Spleen (tissue), 11 donors: ENCODE measurements at regions not wholly inside any gene's neighbourhood (a gene's known extent, or its start where the extent isn't known, plus 50 kb on each side); places are given as distances from the start of the nearest gene placed in this dataset.

Source experiments
- DNase-seq: peaks from one replicate; pipeline ENCODE4 v3.0.0-alpha.2; 2020
- H3K27ac ChIP-seq, 8 donors: fragments of 200-600 bp; sonication (generic) in 7 of 8; 1 replicate in 4 of 8; 2 replicates in 4 of 8; pipeline versions ENCODE4 v1.5.0 to v1.8.0; 2016 to 2021; ENCODE audit warnings: inconsistent platforms in 4 of 8, mild to moderate bottlenecking in 4 of 8, moderate library complexity in 1 of 8
- H3K27me3 ChIP-seq, 7 donors: fragments of 200-600 bp; sonication (generic) in 6 of 7; replicated peaks in 1 of 7; 1 replicate in 4 of 7; 2 replicates in 3 of 7; pipeline versions ENCODE4 v1.5.0 to v1.8.0; 2016 to 2021; ENCODE audit warnings: inconsistent platforms in 3 of 7, mild to moderate bottlenecking in 1 of 7
- H3K36me3 ChIP-seq, 6 donors: fragments of 200-600 bp; sonication (generic) in 5 of 6; 1 replicate in 4 of 6; 2 replicates in 2 of 6; pipeline versions ENCODE4 v1.5.0 to v1.8.0; 2016 to 2021; ENCODE audit warnings: inconsistent platforms in 2 of 6
- H3K4me1 ChIP-seq, 6 donors: fragments of 200-600 bp; sonication (generic) in 5 of 6; 1 replicate in 3 of 6; 2 replicates in 3 of 6; pipeline versions ENCODE4 v1.5.0 to v1.8.0; 2016 to 2021; ENCODE audit warnings: inconsistent platforms in 3 of 6
- H3K4me3 ChIP-seq, 8 donors: fragments of 200-600 bp; sonication (generic) in 7 of 8; 1 replicate in 4 of 8; 2 replicates in 4 of 8; pipeline versions ENCODE4 v1.5.0 to v1.8.0; 2016 to 2021; ENCODE audit warnings: inconsistent platforms in 4 of 8, mild to moderate bottlenecking in 4 of 8, moderate library complexity in 2 of 8
- H3K9me3 ChIP-seq, 8 donors: fragments of 200-600 bp; sonication (generic) in 7 of 8; 1 replicate in 4 of 8; 2 replicates in 4 of 8; pipeline versions ENCODE4 v1.5.0 to v1.8.0; 2016 to 2021; ENCODE audit warnings: inconsistent platforms in 4 of 8
- POLR2A ChIP-seq, 3 donors: fragments of 450-650 bp; IDR thresholded peaks; one replicate each; pipeline ENCODE4 v1.5.1; 2017; ENCODE audit warnings: antibody characterized with exemption in 3 of 3, mild to moderate bottlenecking in 1 of 3
- POLR2AphosphoS5 ChIP-seq, 3 donors: sonication (generic); formaldehyde crosslinking; IDR thresholded peaks; one replicate each; pipeline ENCODE4 v1.5.1; 2017; ENCODE audit warnings: antibody characterized with exemption in 3 of 3
- whole genome bisulfite sequencing, 5 donors: extraction: QIAGEN DNeasy Blood & Tissue Kit in 3 of 5; methylation state at CpG; one replicate each; pipeline versions ENCODE4 v1.1.5 to v1.1.7; 2013 to 2018; 5-methylcytosine and 5-hydroxymethylcytosine counted together
- intact Hi-C: fragments of 100-400 bp; cut with DNase I; formaldehyde crosslinking; loops from one replicate; pipeline ENCODE4 v1.15.0; 2023; ENCODE audit warnings: low total_unique reads
- TF ChIP-seq, protein P1 (sequence below), 11 experiments: fragments of 200-600 bp in 7 of 11; fragments of 450-650 bp in 4 of 11; sonication (generic) in 4 of 11; IDR thresholded peaks in 8 of 11; conservative IDR thresholded peaks in 3 of 11; 1 replicate in 7 of 11; 2 replicates in 4 of 11; pipeline versions ENCODE4 v1.4.0 to v1.8.0; 2016 to 2021; ENCODE audit warnings: antibody characterized with exemption in 11 of 11, inconsistent platforms in 4 of 11, mild to moderate bottlenecking in 1 of 11
- donor health status: healthy with polysubstance abuse.
- donor health status: DM: no; HTN: no; CAD: no; lungs with moderate emphysema.
- donor health status: DM: no; HTN: no; CAD: no.
- donor health status: Bipolar disorder and iron deficiency.
- donor health status: healthy.
- donor health status: DM: no; HTN: no; CAD: no.
- donor health status: DM: yes; HTN: yes; CAD: no.

DNA sequence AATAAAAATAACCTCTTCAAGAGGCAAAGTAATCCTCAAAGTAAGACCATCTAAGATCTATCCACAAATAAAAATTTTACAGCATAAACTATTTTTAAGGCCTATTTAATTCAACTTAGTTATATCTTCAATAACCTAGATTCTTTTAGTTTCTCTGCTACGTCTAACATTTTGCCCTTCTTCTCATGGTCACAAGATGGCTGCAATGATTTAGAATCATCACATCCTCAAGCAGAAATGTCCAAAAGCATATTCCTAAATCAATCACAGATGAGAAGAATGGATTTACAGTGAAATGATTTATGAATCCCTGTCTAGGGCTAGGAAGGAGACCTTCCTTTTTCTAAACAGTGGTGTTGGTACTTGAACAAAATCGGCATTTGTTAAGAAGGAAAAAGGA lies 304.7 kb downstream of the ARHGAP12 start:
- Histone ChIP-seq H3K27me3 (no peaks in the 10 kb centered on the region), H3K9me3 (peaks cover 0 to 36% (median 22%) of the 10 kb centered on the region in 8 donors), H3K27ac (no peak overlapping the region), H3K4me1 (peaks cover 0 to 15% (median 12%) of the 10 kb centered on the region in 6 donors), H3K36me3 (no peaks in the 10 kb centered on the region), H3K4me3 (no peak overlapping the region)
- DNase-seq: no peak
- WGBS, 5 donors: 82 to 95% (median 88%) methylated on average over 2 of the region's 2 CpGs
- TF ChIP-seq, protein P1, sequence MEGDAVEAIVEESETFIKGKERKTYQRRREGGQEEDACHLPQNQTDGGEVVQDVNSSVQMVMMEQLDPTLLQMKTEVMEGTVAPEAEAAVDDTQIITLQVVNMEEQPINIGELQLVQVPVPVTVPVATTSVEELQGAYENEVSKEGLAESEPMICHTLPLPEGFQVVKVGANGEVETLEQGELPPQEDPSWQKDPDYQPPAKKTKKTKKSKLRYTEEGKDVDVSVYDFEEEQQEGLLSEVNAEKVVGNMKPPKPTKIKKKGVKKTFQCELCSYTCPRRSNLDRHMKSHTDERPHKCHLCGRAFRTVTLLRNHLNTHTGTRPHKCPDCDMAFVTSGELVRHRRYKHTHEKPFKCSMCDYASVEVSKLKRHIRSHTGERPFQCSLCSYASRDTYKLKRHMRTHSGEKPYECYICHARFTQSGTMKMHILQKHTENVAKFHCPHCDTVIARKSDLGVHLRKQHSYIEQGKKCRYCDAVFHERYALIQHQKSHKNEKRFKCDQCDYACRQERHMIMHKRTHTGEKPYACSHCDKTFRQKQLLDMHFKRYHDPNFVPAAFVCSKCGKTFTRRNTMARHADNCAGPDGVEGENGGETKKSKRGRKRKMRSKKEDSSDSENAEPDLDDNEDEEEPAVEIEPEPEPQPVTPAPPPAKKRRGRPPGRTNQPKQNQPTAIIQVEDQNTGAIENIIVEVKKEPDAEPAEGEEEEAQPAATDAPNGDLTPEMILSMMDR (IDR thresholded peaks at IDR 0.05 in 8 of 11, conservative IDR thresholded peaks at IDR 0.05 in 3 of 11): no peak
- intact Hi-C loops: no loop called here

- DNase-seq: no peak
- TF ChIP-seq POLR2AphosphoS5 (IDR thresholded peaks at IDR 0.05) (no peak), POLR2A (IDR thresholded peaks at IDR 0.05) (no peak)
- TF ChIP-seq, protein P1 (IDR thresholded peaks at IDR 0.05 in 8 of 11, conservative IDR thresholded peaks at IDR 0.05 in 3 of 11): no peak
- intact Hi-C loops: no loop called here
- 61 to 90% (median 82%) methylated on average over 3 of the region's 3 CpGs for WGBS, 5 donors
- Histone ChIP-seq H3K4me3 (no peak overlapping the region), H3K36me3 (no peaks in the 10 kb centered on the region), H3K9me3 (peaks cover 0 to 36% (median 22%) of the 10 kb centered on the region in 8 donors), H3K4me1 (peaks cover 0 to 19% (median 14%) of the 10 kb centered on the region in 6 donors), H3K27ac (no peak overlapping the region), H3K27me3 (no peaks in the 10 kb centered on the region)
Observed at GRCh38 chr10:31623466-31623865, 304.4 kb downstream of the ZEB1 start.

DNA sequence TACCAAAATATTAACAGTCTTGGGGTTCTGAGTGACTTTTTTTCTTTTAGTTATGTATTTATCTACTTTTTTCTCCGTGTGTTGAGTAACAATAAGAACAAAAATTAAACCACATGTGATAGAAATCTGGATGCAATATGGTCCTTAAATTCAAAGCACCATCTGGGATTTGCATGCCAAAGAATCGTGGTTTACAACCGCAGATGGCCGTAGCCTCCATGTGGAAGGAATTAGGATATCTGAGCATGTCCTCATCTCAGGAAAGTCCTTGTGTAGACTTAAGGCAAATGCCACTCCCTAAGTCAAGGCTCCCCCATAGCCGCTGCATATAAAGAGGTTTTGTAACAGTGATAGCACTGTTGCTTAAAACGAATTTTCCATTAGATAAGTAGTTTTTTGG lies 304.0 kb downstream of the ZEB1 start:
- H3K27me3 ChIP-seq: no peaks in the 10 kb centered on the region

GRCh38 chr10:31621733-31622132 lies 302.7 kb downstream of the ZEB1 start:
- TF ChIP-seq POLR2A (IDR thresholded peaks at IDR 0.05) (no peak), POLR2AphosphoS5 (IDR thresholded peaks at IDR 0.05) (no peak)
- TF ChIP-seq, protein P1 (IDR thresholded peaks at IDR 0.05 in 8 of 11, conservative IDR thresholded peaks at IDR 0.05 in 3 of 11): no peak
- H3K36me3 ChIP-seq: no peaks in the 10 kb centered on the region
- H3K4me1 ChIP-seq: peaks cover 0 to 19% (median 14%) of the 10 kb centered on the region in 6 donors
- no peak for DNase-seq
- no peaks in the 10 kb centered on the region for H3K27me3 ChIP-seq
- H3K4me3 ChIP-seq: no peak overlapping the region
- intact Hi-C loops: no loop called here
- no peak overlapping the region for H3K27ac ChIP-seq
- H3K9me3 ChIP-seq: peaks cover 0 to 26% (median 16%) of the 10 kb centered on the region in 8 donors
- WGBS, 5 donors: 96 to 100% (median 100%) methylated on average over 1 of the region's 1 CpG

More for the DNA sequence above, 304.0 kb downstream of the ZEB1 start:
- Histone ChIP-seq H3K9me3 (peaks cover 0 to 36% (median 22%) of the 10 kb centered on the region in 8 donors), H3K4me3 (no peak overlapping the region), H3K27ac (no peak overlapping the region), H3K4me1 (peaks cover 0 to 19% (median 14%) of the 10 kb centered on the region in 6 donors), H3K36me3 (no peaks in the 10 kb centered on the region)
- 70 to 84% (median 77%) methylated on average over 6 of the region's 6 CpGs for WGBS, 5 donors
- no peak for TF ChIP-seq POLR2AphosphoS5 (IDR thresholded peaks at IDR 0.05)
- no peak for TF ChIP-seq POLR2A (IDR thresholded peaks at IDR 0.05)
- DNase-seq: no peak
- intact Hi-C loops: no loop called here
